Fibroblast of mammary gland (primary cell): ENCODE measurements at regions not wholly inside any gene's neighbourhood (a gene's known extent, or its start where the extent isn't known, plus 50 kb on each side); places are given as distances from the start of the nearest gene placed in this dataset.

Experiments
- DNase-seq: peaks from one replicate; pipeline ENCODE4 v3.0.0-alpha.2; 2010; ENCODE audit warnings: low read depth
- H3K4me3 ChIP-seq: 2 replicates; pipeline ENCODE4 v1.5.1; 2011; ENCODE audit warnings: low read depth, mild to moderate bottlenecking, low read length, moderate library complexity; ENCODE audit not compliant: control insufficient read depth
- TF ChIP-seq, protein P1 (sequence below): conservative IDR thresholded peaks from 2 replicates; pipeline ENCODE4 v1.5.1; 2011; ENCODE audit warnings: low read depth, low read length, inconsistent platforms; ENCODE audit not compliant: control insufficient read depth, insufficient read depth

DNA sequence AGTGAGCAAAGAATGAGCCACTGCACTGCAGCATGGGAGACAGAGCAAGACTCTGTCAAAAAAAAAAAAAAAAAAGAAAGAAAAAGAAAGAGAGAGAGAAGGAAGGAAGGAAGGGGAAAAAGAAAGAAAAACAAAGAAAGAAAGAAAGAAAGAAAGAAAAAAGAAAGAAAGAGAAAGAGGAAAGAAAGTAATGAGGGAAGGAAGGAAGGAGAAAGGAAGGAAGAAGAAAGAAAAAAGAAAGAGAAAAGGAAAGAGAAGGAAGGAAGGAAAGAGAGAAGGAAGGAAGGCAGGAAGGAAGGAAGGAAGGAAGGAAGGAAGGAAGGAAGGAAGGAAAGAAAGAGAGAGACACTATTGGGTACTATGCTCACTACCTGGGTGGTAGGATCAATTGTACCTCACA, 122.2 kb upstream of the ERCC4 start:
- H3K4me3 ChIP-seq = no peak overlapping the region
- TF ChIP-seq, protein P1, sequence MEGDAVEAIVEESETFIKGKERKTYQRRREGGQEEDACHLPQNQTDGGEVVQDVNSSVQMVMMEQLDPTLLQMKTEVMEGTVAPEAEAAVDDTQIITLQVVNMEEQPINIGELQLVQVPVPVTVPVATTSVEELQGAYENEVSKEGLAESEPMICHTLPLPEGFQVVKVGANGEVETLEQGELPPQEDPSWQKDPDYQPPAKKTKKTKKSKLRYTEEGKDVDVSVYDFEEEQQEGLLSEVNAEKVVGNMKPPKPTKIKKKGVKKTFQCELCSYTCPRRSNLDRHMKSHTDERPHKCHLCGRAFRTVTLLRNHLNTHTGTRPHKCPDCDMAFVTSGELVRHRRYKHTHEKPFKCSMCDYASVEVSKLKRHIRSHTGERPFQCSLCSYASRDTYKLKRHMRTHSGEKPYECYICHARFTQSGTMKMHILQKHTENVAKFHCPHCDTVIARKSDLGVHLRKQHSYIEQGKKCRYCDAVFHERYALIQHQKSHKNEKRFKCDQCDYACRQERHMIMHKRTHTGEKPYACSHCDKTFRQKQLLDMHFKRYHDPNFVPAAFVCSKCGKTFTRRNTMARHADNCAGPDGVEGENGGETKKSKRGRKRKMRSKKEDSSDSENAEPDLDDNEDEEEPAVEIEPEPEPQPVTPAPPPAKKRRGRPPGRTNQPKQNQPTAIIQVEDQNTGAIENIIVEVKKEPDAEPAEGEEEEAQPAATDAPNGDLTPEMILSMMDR = no peak
- no peak for DNase-seq

DNA sequence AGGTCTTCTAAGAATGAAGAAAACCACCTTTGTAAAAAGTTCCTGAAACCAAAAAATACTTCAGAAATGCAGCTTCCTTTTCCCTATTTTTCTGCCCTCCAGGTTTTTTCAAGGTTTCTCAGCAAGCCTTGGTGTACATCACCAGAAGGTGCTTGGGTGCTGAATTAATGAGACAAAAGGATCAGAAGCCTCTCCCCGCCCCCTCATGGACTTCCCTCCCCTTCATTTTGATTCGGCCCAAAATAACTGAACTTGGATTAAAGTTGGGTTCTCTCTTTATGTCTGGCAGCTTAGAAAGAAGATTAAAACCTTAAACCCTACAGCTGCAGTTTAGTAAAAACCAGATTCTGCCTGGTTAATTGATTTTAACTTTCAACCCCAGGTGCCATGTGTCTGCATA, 121.7 kb upstream of the ERCC4 start:
- no peak for DNase-seq
- TF ChIP-seq, protein P1 = no peak
- no peak overlapping the region for H3K4me3 ChIP-seq

DNA sequence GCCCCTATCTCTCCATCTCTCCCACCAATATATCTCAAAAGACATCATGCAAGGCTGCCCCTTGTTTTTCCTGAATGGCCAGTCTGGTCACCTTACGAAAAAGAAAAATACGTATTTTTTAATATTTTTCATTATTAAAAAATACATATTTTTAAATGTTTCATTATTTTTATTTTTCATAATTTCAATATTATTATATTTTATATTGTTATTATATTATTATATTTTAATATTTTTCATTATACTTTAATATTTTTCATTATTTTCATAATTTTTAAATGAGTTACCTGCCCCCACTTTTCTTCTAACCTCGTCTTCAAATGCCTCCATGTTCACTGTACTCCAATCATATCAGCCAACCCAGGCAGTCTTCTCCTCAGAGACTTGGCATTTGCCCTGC, 116.0 kb upstream of the ERCC4 start:
- no peak overlapping the region for H3K4me3 ChIP-seq
- TF ChIP-seq, protein P1 = no peak
- DNase-seq = no peak

DNA sequence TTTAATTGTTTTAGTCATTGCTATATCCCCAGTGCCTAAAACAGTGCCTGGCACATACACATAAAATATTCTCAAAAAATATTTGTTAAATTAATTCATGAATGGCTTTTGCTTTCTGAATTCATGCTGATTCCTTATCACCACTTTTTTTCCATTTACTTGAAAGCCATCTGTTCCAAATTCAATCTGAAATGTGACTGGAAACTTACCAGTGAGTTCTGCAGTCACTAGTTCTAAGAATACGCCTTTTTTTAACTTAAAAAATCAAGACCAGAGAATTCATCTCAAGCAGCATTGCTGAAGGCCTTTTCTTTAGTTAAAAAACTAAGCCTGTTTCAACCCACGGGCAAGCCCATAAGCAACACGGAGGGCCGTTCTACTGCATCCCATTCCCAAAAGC, 114.0 kb upstream of the ERCC4 start:
- no peak for DNase-seq
- H3K4me3 ChIP-seq = no peak overlapping the region
- TF ChIP-seq, protein P1 = no peak

DNA sequence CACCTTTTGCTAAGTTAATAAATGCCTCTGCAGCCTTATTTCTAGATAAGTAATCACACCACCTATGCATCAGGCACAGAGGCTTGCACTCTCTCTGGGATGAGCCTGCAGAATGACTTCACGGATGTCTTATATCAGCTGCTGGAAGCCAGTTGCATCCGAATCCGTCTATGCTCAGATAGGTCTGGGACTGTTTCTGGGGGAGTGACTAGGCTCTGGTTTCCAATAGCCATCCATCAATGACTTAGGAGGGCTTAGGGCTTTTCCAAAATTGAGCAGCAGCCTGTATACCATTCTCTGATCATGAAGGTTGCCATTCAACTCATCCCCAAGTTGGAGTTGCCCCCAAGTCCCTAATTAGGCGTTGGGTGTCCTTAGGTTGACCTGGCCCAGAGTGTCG, 113.3 kb upstream of the ERCC4 start:
- no peak for DNase-seq
- TF ChIP-seq, protein P1 = no peak
- no peak overlapping the region for H3K4me3 ChIP-seq

DNA sequence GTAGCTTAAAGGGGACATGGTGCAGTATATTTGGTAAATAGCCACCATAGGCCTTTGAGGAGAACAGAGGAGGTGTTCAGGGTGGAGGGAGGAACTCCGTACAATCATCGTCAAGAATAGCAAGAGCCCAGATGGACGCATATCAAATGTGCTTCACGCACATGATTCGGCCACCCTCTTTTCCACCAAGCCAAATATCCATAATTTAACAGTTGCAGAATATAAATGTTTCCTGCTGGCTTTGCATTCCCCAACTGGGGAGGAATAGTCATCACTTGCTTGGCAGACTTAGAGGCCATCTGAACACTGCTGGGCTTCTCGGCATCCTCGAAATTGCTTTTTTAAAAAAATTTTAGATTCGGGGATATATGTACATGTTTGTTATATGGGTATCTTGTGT, 111.9 kb upstream of the ERCC4 start:
- H3K4me3 ChIP-seq = no peak overlapping the region
- no peak for DNase-seq
- TF ChIP-seq, protein P1 = no peak

DNA sequence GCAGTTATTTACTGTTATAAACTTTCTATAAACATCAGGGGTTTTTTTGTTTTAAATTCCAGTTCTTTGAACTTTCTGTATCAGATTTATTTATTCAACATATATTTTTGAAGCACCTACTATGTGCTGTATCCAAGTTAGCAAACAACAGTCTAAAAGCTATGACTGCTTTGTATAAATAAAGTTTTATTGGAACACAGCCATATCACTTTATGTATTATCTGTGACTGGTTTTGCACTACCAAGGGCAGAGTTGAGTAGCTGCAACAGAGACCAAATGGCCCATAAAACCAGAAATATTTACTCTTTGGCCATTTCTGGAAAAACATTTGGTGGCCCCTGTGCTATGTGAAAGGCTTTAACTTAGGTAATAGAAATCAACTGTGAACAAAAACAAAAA, 110.2 kb upstream of the ERCC4 start:
- TF ChIP-seq, protein P1 = no peak
- DNase-seq = no peak
- H3K4me3 ChIP-seq = no peak overlapping the region
